Heart right ventricle (tissue), 16 donors: ENCODE measurements at regions not wholly inside any gene's neighbourhood (a gene's known extent, or its start where the extent isn't known, plus 50 kb on each side); places are given as distances from the start of the nearest gene placed in this dataset.

Experiments used
- ATAC-seq, 8 donors: fragments of 200-7000 bp; cut with Tn5 transposase; one replicate each; pipeline ENCODE4 v1.9.1; 2020; ENCODE audit warnings: mild to moderate bottlenecking in 8 of 8, moderate library complexity in 8 of 8, moderate number of reproducible peaks in 1 of 8
- DNase-seq, 2 donors: peaks; one replicate each; pipeline ENCODE4 v3.0.0-alpha.2; 2020
- H3K27ac ChIP-seq, 10 donors: fragments of 200-600 bp; sonication (generic) in 2 of 10; one replicate each; pipeline versions ENCODE4 v1.5.0 to v1.8.0; 2020 to 2022; ENCODE audit warnings: mild to moderate bottlenecking in 3 of 10
- H3K27me3 ChIP-seq, 7 donors: fragments of 200-600 bp; one replicate each; pipeline ENCODE4 v1.8.0; 2021 to 2022; ENCODE audit warnings: mild to moderate bottlenecking in 2 of 7
- H3K36me3 ChIP-seq, 9 donors: fragments of 200-600 bp; sonication (generic) in 1 of 9; one replicate each; pipeline versions ENCODE4 v1.5.0 to v1.8.0; 2020 to 2022; ENCODE audit warnings: mild to moderate bottlenecking in 2 of 9
- H3K4me1 ChIP-seq, 9 donors: fragments of 200-600 bp; sonication (generic) in 1 of 9; one replicate each; pipeline versions ENCODE4 v1.5.0 to v1.8.0; 2020 to 2022; ENCODE audit warnings: mild to moderate bottlenecking in 4 of 9
- H3K4me3 ChIP-seq, 10 donors: fragments of 200-600 bp; sonication (generic) in 2 of 10; one replicate each; pipeline versions ENCODE4 v1.5.0 to v1.8.0; 2020 to 2022; ENCODE audit warnings: mild to moderate bottlenecking in 7 of 10, moderate library complexity in 2 of 10
- H3K9me3 ChIP-seq, 11 donors: fragments of 200-600 bp in 10 of 11; sonication (generic) in 2 of 11; one replicate each; pipeline versions ENCODE4 v1.5.0 to v1.8.0; 2013 to 2022; ENCODE audit warnings: mild to moderate bottlenecking in 2 of 11, control low read depth in 1 of 11, moderate library complexity in 1 of 11
- WGBS, 2 donors: extraction: QIAGEN DNeasy Blood & Tissue Kit; methylation state at CpG; one replicate each; pipeline ENCODE4 v1.1.7; 2013; ENCODE audit warnings: inconsistent platforms in 1 of 2; 5-methylcytosine and 5-hydroxymethylcytosine counted together
- intact Hi-C, 10 donors: fragments of 100-400 bp; cut with DNase I; formaldehyde crosslinking; loops; one replicate each; pipeline versions ENCODE4 v1.11.1 to v1.14.2; 2022
- TF ChIP-seq, protein P1 (sequence below), 9 donors: fragments of 200-600 bp; sonication (generic) in 2 of 9; IDR thresholded peaks; one replicate each; pipeline versions ENCODE4 v1.5.0 to v1.8.0; 2021 to 2022; ENCODE audit warnings: antibody characterized with exemption in 9 of 9, mild to moderate bottlenecking in 5 of 9, moderate library complexity in 1 of 9
- donor health status: Arrhythmogenic right ventricular cardiomyopathy.
- donor health status: ischemic (EF 13 %, LVEDD 7.1; RV severe dilation, severe dysfunction).
- donor health status: healthy with polysubstance abuse.
- donor health status: DM: no; HTN: yes; CAD: no.
- donor health status: DM: no; HTN: no; CAD: no.
- donor health status: ischemic (EF 25% LVEDD 6.9; RV normal size, moderate dysfunction).
- donor health status: ischemic (EF 25% LVEDD 5.7; RV mildly dilated, moderate dysfunction).
- donor health status: healthy.
- donor health status: DM: yes; HTN: yes; CAD: no.
- donor health status: Ischemic cardiomyopathy.
- donor health status: ischemic (EF 35%, LVEDD 5.7; RV mildly dilated, moderate dysfunction).
- donor health status: nonischemic (EF 11% LVEDD 7.7; RV severe dilation, severe dysfunction).
- donor health status: DM: yes; HTN: yes; CAD: no.
- donor health status: PGD.
- donor health status: ischemic (EF 29% LVEDD 5.4; RV normal size, mild dysfunction).
- donor health status: nonischemic (EF 23%, LVEDD 6.1; RV moderate dilation, normal function).

- peaks cover 0 to 4% (median 0%) of the 10 kb centered on the region in 11 donors for H3K9me3 ChIP-seq
- no peak overlapping the region for H3K4me3 ChIP-seq
- no peaks in the 10 kb centered on the region for H3K36me3 ChIP-seq
- ATAC-seq (no peak), DNase-seq (no peak)
- no peak overlapping the region for H3K27ac ChIP-seq
- WGBS, 2 donors, result 5 to 9% methylated on average over 2 of the region's 2 CpGs
- intact Hi-C loops, result no loop called here
- TF ChIP-seq, protein P1, sequence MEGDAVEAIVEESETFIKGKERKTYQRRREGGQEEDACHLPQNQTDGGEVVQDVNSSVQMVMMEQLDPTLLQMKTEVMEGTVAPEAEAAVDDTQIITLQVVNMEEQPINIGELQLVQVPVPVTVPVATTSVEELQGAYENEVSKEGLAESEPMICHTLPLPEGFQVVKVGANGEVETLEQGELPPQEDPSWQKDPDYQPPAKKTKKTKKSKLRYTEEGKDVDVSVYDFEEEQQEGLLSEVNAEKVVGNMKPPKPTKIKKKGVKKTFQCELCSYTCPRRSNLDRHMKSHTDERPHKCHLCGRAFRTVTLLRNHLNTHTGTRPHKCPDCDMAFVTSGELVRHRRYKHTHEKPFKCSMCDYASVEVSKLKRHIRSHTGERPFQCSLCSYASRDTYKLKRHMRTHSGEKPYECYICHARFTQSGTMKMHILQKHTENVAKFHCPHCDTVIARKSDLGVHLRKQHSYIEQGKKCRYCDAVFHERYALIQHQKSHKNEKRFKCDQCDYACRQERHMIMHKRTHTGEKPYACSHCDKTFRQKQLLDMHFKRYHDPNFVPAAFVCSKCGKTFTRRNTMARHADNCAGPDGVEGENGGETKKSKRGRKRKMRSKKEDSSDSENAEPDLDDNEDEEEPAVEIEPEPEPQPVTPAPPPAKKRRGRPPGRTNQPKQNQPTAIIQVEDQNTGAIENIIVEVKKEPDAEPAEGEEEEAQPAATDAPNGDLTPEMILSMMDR (IDR thresholded peaks at IDR 0.05), result no peak
- H3K4me1 ChIP-seq, result no peaks in the 10 kb centered on the region
- no peaks in the 10 kb centered on the region for H3K27me3 ChIP-seq
Observed at GRCh38 chr16:52367821-52368220, 179.1 kb downstream of the TOX3 start.

GRCh38 chr16:52366983-52367382 is 180.0 kb downstream of the TOX3 start:
- H3K27me3 ChIP-seq, result no peaks in the 10 kb centered on the region
- no peak for DNase-seq

GRCh38 chr16:52364500-52364899 is 182.4 kb downstream of the TOX3 start:
- ATAC-seq (no peak), DNase-seq (no peak)
- no peak overlapping the region for H3K4me3 ChIP-seq
- H3K27me3 ChIP-seq, result no peaks in the 10 kb centered on the region
- intact Hi-C loops, result no loop called here
- no peak overlapping the region for H3K27ac ChIP-seq
- TF ChIP-seq, protein P1 (IDR thresholded peaks at IDR 0.05), result no peak
- H3K36me3 ChIP-seq, result no peaks in the 10 kb centered on the region
- H3K9me3 ChIP-seq, result peaks cover 0 to 6% (median 0%) of the 10 kb centered on the region in 11 donors
- no peaks in the 10 kb centered on the region for H3K4me1 ChIP-seq

More at GRCh38 chr16:52366983-52367382, 180.0 kb downstream of the TOX3 start:
- Histone ChIP-seq H3K36me3 (no peaks in the 10 kb centered on the region), H3K4me1 (no peaks in the 10 kb centered on the region), H3K27ac (no peak overlapping the region), H3K9me3 (peaks cover 0 to 4% (median 0%) of the 10 kb centered on the region in 11 donors), H3K4me3 (no peak overlapping the region)
- ATAC-seq, result no peak
- TF ChIP-seq, protein P1 (IDR thresholded peaks at IDR 0.05), result no peak
- WGBS, 2 donors, result 52 to 55% methylated on average over 1 of the region's 1 CpG
- intact Hi-C loops, result no loop called here

GRCh38 chr16:52363082-52363481 is 183.9 kb downstream of the TOX3 start:
- H3K27ac ChIP-seq, result no peak overlapping the region
- ATAC-seq, result no peak
- intact Hi-C loops, result no loop called here
- TF ChIP-seq, protein P1 (IDR thresholded peaks at IDR 0.05), result no peak
- H3K4me1 ChIP-seq, result no peaks in the 10 kb centered on the region
- H3K9me3 ChIP-seq, result peaks cover 0 to 12% (median 0%) of the 10 kb centered on the region in 11 donors
- no peak for DNase-seq
- WGBS, 2 donors, result 56 to 75% methylated on average over 4 of the region's 4 CpGs
- H3K27me3 ChIP-seq, result no peaks in the 10 kb centered on the region
- no peaks in the 10 kb centered on the region for H3K36me3 ChIP-seq
- no peak overlapping the region for H3K4me3 ChIP-seq
